ENCODE measurements at regions not wholly inside any gene's neighbourhood (a gene's known extent, or its start where the extent isn't known, plus 50 kb on each side); places are given as distances from the start of the nearest gene placed in this dataset.

GRCh38 chr12:116638376-116638775 lies 79.2 kb downstream of the MAP1LC3B2 start:
- no peak overlapping the region for H3K14ac ChIP-seq (ENCODE audit: insufficient read depth, low read length)
- H3K4me2 ChIP-seq (ENCODE audit: insufficient read depth, insufficient read length, low read length): no peak overlapping the region
- no peaks in the 10 kb centered on the region for H4K20me1 ChIP-seq (ENCODE audit: control insufficient read depth, insufficient read depth, insufficient read length)
- H3K27me3 Mint-ChIP-seq (ENCODE audit: low read depth): no peaks in the 10 kb centered on the region; the same call in 1 of the 2 replicates
- H3K56ac ChIP-seq (ENCODE audit: insufficient read length, low read depth, low read length): no peak overlapping the region
- H2BK20ac ChIP-seq (ENCODE audit: low read depth, low read length, poor library complexity, severe bottlenecking): no peak overlapping the region
- H3K27ac ChIP-seq (ENCODE audit: insufficient read length, low read depth, low read length): no peak overlapping the region
- H3K9me3 Mint-ChIP-seq: no peaks in the 10 kb centered on the region
- no peaks in the 10 kb centered on the region; the same call in 1 of the 2 replicates for H3K4me1 ChIP-seq (ENCODE audit: insufficient read depth, low read length)
- no peak overlapping the region for H3K23ac ChIP-seq (ENCODE audit: insufficient read length, low read depth, low read length)
- WGBS (ENCODE audit: extremely low coverage, insufficient read length, low lambda C conversion rate): no CpG with 5 or more reads among the region's 2 CpGs
- H4K91ac ChIP-seq (ENCODE audit: insufficient read length, low read depth, low read length): no peak overlapping the region
- H2AFZ ChIP-seq (ENCODE audit: low read length): no peak overlapping the region
- no peak overlapping the region for H3K9ac ChIP-seq (ENCODE audit: extremely low read depth, insufficient read length, low read length)
- no peak overlapping the region for H3K18ac ChIP-seq (ENCODE audit: insufficient read length, low read depth, low read length)
- no peak overlapping the region for H2BK5ac ChIP-seq (ENCODE audit: insufficient read length, low read length)
- no peak overlapping the region for H3K27ac Mint-ChIP-seq
- no peak overlapping the region for H2BK12ac ChIP-seq (ENCODE audit: insufficient read length, low read depth, low read length)
- H2BK120ac ChIP-seq (ENCODE audit: low read depth, low read length, poor library complexity, severe bottlenecking): no peak overlapping the region
- no peak for DNase-seq
- H3K79me2 ChIP-seq (ENCODE audit: insufficient read depth, low read length): no peaks in the 10 kb centered on the region
- H2BK15ac ChIP-seq (ENCODE audit: low read depth, low read length): no peak overlapping the region
- peaks cover 8 to 9% of the 10 kb centered on the region in 2 experiments; a peak in 3 of 4 replicates for H3K4me1 Mint-ChIP-seq
- H4K5ac ChIP-seq (ENCODE audit: insufficient read length, low read depth, low read length): no peak overlapping the region
- no peaks in the 10 kb centered on the region for H3K27me3 ChIP-seq (ENCODE audit: insufficient read depth, low read length)
- no peak overlapping the region for H2AK5ac ChIP-seq (ENCODE audit: insufficient read length, low read length)
- H3K79me1 ChIP-seq (ENCODE audit: insufficient read depth, low read depth, low read length, poor library complexity, severe bottlenecking): no peaks in the 10 kb centered on the region
- H3K4me3 Mint-ChIP-seq: no peak overlapping the region
- no peak overlapping the region for H3T11ph ChIP-seq (ENCODE audit: low read length)
- no peak overlapping the region for H4K8ac ChIP-seq (replicated peaks; ENCODE audit: insufficient read length, low read depth, low read length)
- TF ChIP-seq CTCF (conservative IDR thresholded peaks at IDR 0.05): no peak
- H3K23me2 ChIP-seq (ENCODE audit: insufficient read length, low read depth, low read length, poor library complexity, severe bottlenecking): no peaks in the 10 kb centered on the region
- H3K36me3 Mint-ChIP-seq (ENCODE audit: insufficient read depth in 1 of 3, low read depth in 3 of 3): no peaks in the 10 kb centered on the region
- H3K9me3 ChIP-seq (ENCODE audit: control insufficient read depth, low read depth, low read length): no peaks in the 10 kb centered on the region
- no peak overlapping the region for H3K4ac ChIP-seq (ENCODE audit: low read depth, low read length)

Data from H9 (cell line).